Adrenal gland (tissue), 9 donors: ENCODE measurements at regions not wholly inside any gene's neighbourhood (a gene's known extent, or its start where the extent isn't known, plus 50 kb on each side); places are given as distances from the start of the nearest gene placed in this dataset.
"Not testable (repeated sequence)": the region's sequence is repeated elsewhere in the genome, so short reads cannot be mapped to it uniquely, and the experiment has no call there.

Experiments used
- DNase-seq, 7 donors: peaks; one replicate each; pipeline ENCODE4 v3.0.0-alpha.2; 2019 to 2020
- H3K27ac ChIP-seq, 5 donors: fragments of 200-600 bp; sonication (generic) in 4 of 5; 1 replicate in 3 of 5; 2 replicates in 2 of 5; pipeline versions ENCODE4 v1.5.1 to v1.8.0; 2016 to 2020; ENCODE audit warnings: mild to moderate bottlenecking in 1 of 5
- H3K27me3 ChIP-seq: fragments of 200-600 bp; 2 replicates; pipeline ENCODE4 v1.8.0; 2021
- H3K36me3 ChIP-seq, 2 donors: fragments of 200-600 bp; replicated peaks in 1 of 2; 1 replicate in 1 of 2; 2 replicates in 1 of 2; pipeline versions ENCODE4 v1.5.1 to v1.8.0; 2018 to 2022
- H3K4me1 ChIP-seq, 2 donors: fragments of 200-600 bp; replicated peaks in 1 of 2; 1 replicate in 1 of 2; 2 replicates in 1 of 2; pipeline versions ENCODE4 v1.5.1 to v1.8.0; 2018 to 2021
- H3K4me3 ChIP-seq, 4 donors: fragments of 200-600 bp; sonication (generic) in 3 of 4; one replicate each; pipeline ENCODE4 v1.5.1; 2016 to 2018
- H3K9me3 ChIP-seq, 3 donors: fragments of 200-600 bp; sonication (generic) in 1 of 3; replicated peaks in 1 of 3; 1 replicate in 2 of 3; 2 replicates in 1 of 3; pipeline versions ENCODE4 v1.5.1 to v1.8.0; 2016 to 2021
- CTCF ChIP-seq, 6 experiments: fragments of 450-650 bp in 4 of 6; fragments of 200-600 bp in 2 of 6; sonication (generic) in 1 of 6; IDR thresholded peaks; 1 replicate in 5 of 6; 2 replicates in 1 of 6; pipeline versions ENCODE4 v1.5.1 to v1.8.0; 2016 to 2021; ENCODE audit warnings: antibody characterized with exemption in 6 of 6, mild to moderate bottlenecking in 2 of 6, moderate library complexity in 1 of 6
- POLR2A ChIP-seq, 2 donors: fragments of 450-650 bp; IDR thresholded peaks; one replicate each; pipeline ENCODE4 v1.6.1; 2017; ENCODE audit warnings: antibody characterized with exemption in 2 of 2, mild to moderate bottlenecking in 2 of 2, moderate library complexity in 1 of 2
- WGBS, 4 donors: extraction: QIAGEN DNeasy Blood & Tissue Kit in 2 of 4; methylation state at CpG; one replicate each; pipeline versions ENCODE4 v1.1.5 to v1.1.7; 2013 to 2017; 5-methylcytosine and 5-hydroxymethylcytosine counted together
- intact Hi-C, 2 donors: fragments of 100-400 bp; cut with DNase I; formaldehyde crosslinking; loops; one replicate each; pipeline versions ENCODE4 v1.14.1 to v1.15.0; 2022 to 2023
- donor health status: healthy with polysubstance abuse.
- donor health status: Bipolar disorder and iron deficiency.
- donor health status: DM: yes; HTN: yes; CAD: no.
- donor health status: DM: no; HTN: no; CAD: no.
- donor health status: DM: no; HTN: no; CAD: no.

GRCh38 chr1:199020904-199021303 lies 382.1 kb downstream of the PTPRC start:
- TF ChIP-seq POLR2A (IDR thresholded peaks at IDR 0.05) (no peak), CTCF (IDR thresholded peaks at IDR 0.05) (no peak)
- DNase-seq = no peak
- 60 to 74% (median 66%) methylated on average over 3 of the region's 3 CpGs for WGBS, 4 donors

GRCh38 chr1:199029401-199029800 lies 390.6 kb downstream of the PTPRC start:
- H3K36me3 ChIP-seq = no peaks in the 10 kb centered on the region
- 69 to 90% (median 84%) methylated on average over 2 of the region's 2 CpGs for whole genome bisulfite sequencing, 4 donors
- H3K27me3 ChIP-seq = no peaks in the 10 kb centered on the region
- intact Hi-C loops = no loop called here
- no peaks in the 10 kb centered on the region for H3K4me1 ChIP-seq
- H3K27ac ChIP-seq = no peak overlapping the region
- TF ChIP-seq POLR2A (IDR thresholded peaks at IDR 0.05) (no peak), CTCF (IDR thresholded peaks at IDR 0.05) (no peak)
- H3K9me3 ChIP-seq = no peaks in the 10 kb centered on the region
- no peak for DNase-seq
- no peak overlapping the region for H3K4me3 ChIP-seq

More at GRCh38 chr1:199020904-199021303, 382.1 kb downstream of the PTPRC start:
- H3K27ac ChIP-seq = no peak overlapping the region
- no peaks in the 10 kb centered on the region for H3K4me1 ChIP-seq
- H3K4me3 ChIP-seq = no peak overlapping the region
- no peaks in the 10 kb centered on the region for H3K27me3 ChIP-seq
- intact Hi-C loops = no loop called here
- H3K36me3 ChIP-seq = no peaks in the 10 kb centered on the region
- H3K9me3 ChIP-seq = no peaks in the 10 kb centered on the region

- intact Hi-C loops = no loop called here
- 63 to 82% (median 77%) methylated on average over 2 of the region's 2 CpGs for WGBS, 4 donors
- H3K27ac ChIP-seq = no peak overlapping the region
- H3K27me3 ChIP-seq = no peaks in the 10 kb centered on the region
- no peak for TF ChIP-seq CTCF (IDR thresholded peaks at IDR 0.05)
- TF ChIP-seq POLR2A (IDR thresholded peaks at IDR 0.05) = no peak
- no peaks in the 10 kb centered on the region for H3K9me3 ChIP-seq
- no peaks in the 10 kb centered on the region for H3K36me3 ChIP-seq
- H3K4me3 ChIP-seq = no peak overlapping the region
- no peaks in the 10 kb centered on the region for H3K4me1 ChIP-seq
- no peak for DNase-seq
These were observed 391.0 kb downstream of the PTPRC start for GRCh38 chr1:199029855-199030254.

- H3K36me3 ChIP-seq, intact Hi-C loops, H3K27me3 ChIP-seq, H3K4me1 ChIP-seq, DNase-seq, H3K9me3 ChIP-seq, H3K4me3 ChIP-seq, H3K27ac ChIP-seq: not testable (repeated sequence)
- WGBS, 4 donors = 63 to 92% (median 86%) methylated on average over 2 of the region's 2 CpGs
These were observed 391.7 kb downstream of the PTPRC start for GRCh38 chr1:199030541-199030940.

GRCh38 chr1:199031170-199031569 lies 392.3 kb downstream of the PTPRC start:
- H3K27ac ChIP-seq, H3K27me3 ChIP-seq, DNase-seq, H3K36me3 ChIP-seq, H3K4me3 ChIP-seq, H3K9me3 ChIP-seq, H3K4me1 ChIP-seq, intact Hi-C loops: not testable (repeated sequence)
- WGBS, 4 donors = 58 to 73% (median 63%) methylated on average over 1 of the region's 1 CpG

- intact Hi-C loops, H3K4me1 ChIP-seq, H3K27ac ChIP-seq, H3K27me3 ChIP-seq, H3K36me3 ChIP-seq, DNase-seq, H3K9me3 ChIP-seq, H3K4me3 ChIP-seq: not testable (repeated sequence)
- WGBS, 4 donors = 67 to 79% (median 78%) methylated on average over 3 of the region's 3 CpGs
These were observed 393.6 kb downstream of the PTPRC start for GRCh38 chr1:199032479-199032878.
